Peyer's patch (tissue), 4 donors: ENCODE measurements at regions not wholly inside any gene's neighbourhood (a gene's known extent, or its start where the extent isn't known, plus 50 kb on each side); places are given as distances from the start of the nearest gene placed in this dataset.

Experiments
- DNase-seq, 3 donors: peaks; one replicate each; pipeline ENCODE4 v3.0.0-alpha.2; 2017 to 2019
- H3K27ac ChIP-seq, 4 donors: fragments of 200-600 bp; sonication (generic); one replicate each; pipeline ENCODE4 v1.5.1; 2016 to 2019
- H3K27me3 ChIP-seq, 2 donors: fragments of 200-600 bp; sonication (generic); one replicate each; pipeline ENCODE4 v1.5.1; 2019
- H3K36me3 ChIP-seq, 3 donors: fragments of 200-600 bp; sonication (generic); one replicate each; pipeline ENCODE4 v1.5.1; 2016 to 2019
- H3K4me1 ChIP-seq, 4 donors: fragments of 200-600 bp; sonication (generic); one replicate each; pipeline ENCODE4 v1.5.1; 2016 to 2019
- H3K4me3 ChIP-seq, 4 donors: fragments of 200-600 bp; sonication (generic); 1 replicate in 3 of 4; 2 replicates in 1 of 4; pipeline ENCODE4 v1.5.1; 2016 to 2019; ENCODE audit warnings: mild to moderate bottlenecking in 1 of 4
- H3K9me3 ChIP-seq, 4 donors: fragments of 200-600 bp; sonication (generic); one replicate each; pipeline ENCODE4 v1.5.1; 2016 to 2019; ENCODE audit warnings: mild to moderate bottlenecking in 1 of 4
- POLR2A ChIP-seq, 2 donors: fragments of 450-650 bp; IDR thresholded peaks; one replicate each; pipeline ENCODE4 v1.5.1; 2017; ENCODE audit warnings: antibody characterized with exemption in 2 of 2, mild to moderate bottlenecking in 2 of 2, moderate library complexity in 2 of 2
- TF ChIP-seq, protein P1 (sequence below), 6 experiments: fragments of 450-650 bp in 4 of 6; fragments of 200-600 bp in 2 of 6; sonication (generic) in 1 of 6; IDR thresholded peaks; one replicate each; pipeline ENCODE4 v1.5.1; 2017 to 2019; ENCODE audit warnings: antibody characterized with exemption in 6 of 6, mild to moderate bottlenecking in 3 of 6, moderate library complexity in 1 of 6

DNA sequence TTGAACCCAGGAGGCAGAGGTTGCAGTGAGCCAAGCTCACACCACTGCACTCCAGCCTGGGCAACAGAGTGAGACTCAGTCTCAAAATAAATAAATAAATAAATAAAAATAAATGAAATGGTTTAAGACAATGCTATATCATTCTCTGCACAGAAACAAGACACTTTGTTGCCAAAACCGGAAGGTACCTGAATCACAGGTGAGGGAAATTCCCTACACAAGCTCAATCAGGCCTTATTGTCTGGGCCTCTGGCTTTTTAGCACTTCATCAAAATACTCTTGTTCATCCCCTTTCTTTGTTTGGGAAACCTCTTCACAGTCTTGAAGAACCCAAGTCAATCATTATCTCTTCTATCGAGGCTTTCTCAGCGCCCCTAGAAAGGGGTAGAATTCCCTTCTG, 166.1 kb upstream of the NPSR1 start:
- H3K4me3 ChIP-seq = no peak overlapping the region
- H3K27ac ChIP-seq = no peak overlapping the region
- no peaks in the 10 kb centered on the region for H3K9me3 ChIP-seq
- TF ChIP-seq, protein P1, sequence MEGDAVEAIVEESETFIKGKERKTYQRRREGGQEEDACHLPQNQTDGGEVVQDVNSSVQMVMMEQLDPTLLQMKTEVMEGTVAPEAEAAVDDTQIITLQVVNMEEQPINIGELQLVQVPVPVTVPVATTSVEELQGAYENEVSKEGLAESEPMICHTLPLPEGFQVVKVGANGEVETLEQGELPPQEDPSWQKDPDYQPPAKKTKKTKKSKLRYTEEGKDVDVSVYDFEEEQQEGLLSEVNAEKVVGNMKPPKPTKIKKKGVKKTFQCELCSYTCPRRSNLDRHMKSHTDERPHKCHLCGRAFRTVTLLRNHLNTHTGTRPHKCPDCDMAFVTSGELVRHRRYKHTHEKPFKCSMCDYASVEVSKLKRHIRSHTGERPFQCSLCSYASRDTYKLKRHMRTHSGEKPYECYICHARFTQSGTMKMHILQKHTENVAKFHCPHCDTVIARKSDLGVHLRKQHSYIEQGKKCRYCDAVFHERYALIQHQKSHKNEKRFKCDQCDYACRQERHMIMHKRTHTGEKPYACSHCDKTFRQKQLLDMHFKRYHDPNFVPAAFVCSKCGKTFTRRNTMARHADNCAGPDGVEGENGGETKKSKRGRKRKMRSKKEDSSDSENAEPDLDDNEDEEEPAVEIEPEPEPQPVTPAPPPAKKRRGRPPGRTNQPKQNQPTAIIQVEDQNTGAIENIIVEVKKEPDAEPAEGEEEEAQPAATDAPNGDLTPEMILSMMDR (IDR thresholded peaks at IDR 0.05) = no peak
- TF ChIP-seq POLR2A (IDR thresholded peaks at IDR 0.05) = no peak
- no peaks in the 10 kb centered on the region for H3K27me3 ChIP-seq
- no peaks in the 10 kb centered on the region for H3K4me1 ChIP-seq
- H3K36me3 ChIP-seq = no peaks in the 10 kb centered on the region
- no peak for DNase-seq

DNA sequence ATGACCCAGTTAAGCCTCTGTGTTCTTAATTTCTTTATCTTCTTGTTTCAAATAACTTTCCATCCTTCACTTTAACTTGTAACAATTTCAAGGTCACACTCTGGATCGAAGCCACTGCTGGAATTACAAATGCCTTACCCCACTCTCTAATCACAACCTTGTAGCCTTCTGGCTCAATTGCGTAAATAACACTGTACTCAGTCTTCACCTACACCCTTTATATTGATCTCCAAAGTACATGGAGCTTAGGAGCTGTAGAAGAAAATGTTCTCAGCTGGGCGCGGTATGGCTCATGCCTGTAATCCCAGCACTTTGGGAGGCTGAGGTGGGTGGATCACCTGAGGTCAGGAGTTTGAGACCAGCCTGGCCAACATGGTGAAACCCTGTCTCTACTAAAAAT, 164.3 kb upstream of the NPSR1 start:
- no peak overlapping the region for H3K4me3 ChIP-seq
- H3K36me3 ChIP-seq = no peaks in the 10 kb centered on the region
- no peaks in the 10 kb centered on the region for H3K4me1 ChIP-seq
- H3K9me3 ChIP-seq = no peaks in the 10 kb centered on the region
- H3K27me3 ChIP-seq = no peaks in the 10 kb centered on the region
- no peak overlapping the region for H3K27ac ChIP-seq
- no peak for DNase-seq
- TF ChIP-seq POLR2A (IDR thresholded peaks at IDR 0.05) = no peak
- TF ChIP-seq, protein P1 (IDR thresholded peaks at IDR 0.05) = no peak

DNA sequence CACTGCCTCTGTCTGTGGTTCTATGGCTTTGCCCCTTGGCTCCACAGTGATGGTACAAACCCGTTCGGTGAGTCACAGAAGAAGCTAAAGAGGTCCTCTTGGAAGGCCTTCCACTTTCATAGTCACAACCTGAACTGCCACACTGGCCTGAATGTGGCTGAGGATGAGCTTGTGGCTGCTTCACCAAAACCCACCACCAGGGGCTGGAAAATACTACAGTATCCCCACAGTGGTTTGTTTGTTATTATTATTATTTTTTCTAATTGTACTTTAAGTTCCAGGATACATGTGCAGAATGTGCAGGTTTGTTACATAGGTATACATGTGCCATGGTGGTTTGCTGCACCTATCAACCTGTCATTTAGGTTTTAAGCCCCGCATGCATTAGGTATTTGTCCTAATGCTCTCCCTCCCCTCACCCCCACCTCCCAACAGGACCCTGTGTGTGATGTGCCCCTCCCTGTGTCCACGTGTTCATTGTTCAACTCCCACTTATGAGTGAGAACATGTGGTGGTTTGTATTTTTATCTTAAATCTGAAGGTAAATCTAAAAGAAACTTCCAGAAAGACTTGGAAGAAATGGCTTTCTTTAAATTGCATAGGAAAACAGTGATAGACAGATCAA, 160.8 kb upstream of the NPSR1 start:
- no peak for DNase-seq
- TF ChIP-seq POLR2A (IDR thresholded peaks at IDR 0.05) = no peak
- TF ChIP-seq, protein P1 (IDR thresholded peaks at IDR 0.05) = no peak
- no peak overlapping the region for H3K4me3 ChIP-seq

DNA sequence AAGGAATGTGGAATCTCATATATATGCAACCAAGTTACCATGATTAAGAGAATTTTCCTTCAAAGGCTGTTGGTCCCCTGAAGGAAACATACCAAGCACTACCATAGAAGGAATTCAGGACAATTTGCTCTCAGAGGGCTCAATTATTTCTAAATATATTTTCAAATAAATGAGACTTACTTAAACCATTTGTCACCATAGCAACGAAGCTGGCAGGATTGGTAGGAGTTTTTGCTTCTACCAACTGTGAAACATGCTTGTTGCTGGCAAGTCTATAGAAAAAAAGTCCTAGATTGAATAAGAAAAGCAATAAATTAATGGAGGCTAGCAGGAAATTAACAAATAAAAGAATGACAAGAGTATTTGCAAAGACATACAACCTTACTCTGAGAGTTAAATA, 156.9 kb upstream of the NPSR1 start:
- TF ChIP-seq, protein P1 (IDR thresholded peaks at IDR 0.05) = no peak
- TF ChIP-seq POLR2A (IDR thresholded peaks at IDR 0.05) = no peak

More for the DNA sequence above, 160.8 kb upstream of the NPSR1 start:
- Histone ChIP-seq H3K4me1 (no peaks in the 10 kb centered on the region), H3K36me3 (no peaks in the 10 kb centered on the region), H3K9me3 (no peaks in the 10 kb centered on the region), H3K27ac (no peak overlapping the region), H3K27me3 (no peaks in the 10 kb centered on the region)

GRCh38 chr7:34507191-34507590, 150.8 kb upstream of the NPSR1 start:
- Histone ChIP-seq H3K4me1 (no peaks in the 10 kb centered on the region), H3K27me3 (no peaks in the 10 kb centered on the region), H3K9me3 (no peaks in the 10 kb centered on the region), H3K27ac (no peak overlapping the region), H3K36me3 (no peaks in the 10 kb centered on the region), H3K4me3 (no peak overlapping the region)
- no peak for DNase-seq
- TF ChIP-seq, protein P1 (IDR thresholded peaks at IDR 0.05) = no peak
- no peak for TF ChIP-seq POLR2A (IDR thresholded peaks at IDR 0.05)

More for the DNA sequence above, 156.9 kb upstream of the NPSR1 start:
- Histone ChIP-seq H3K36me3 (no peaks in the 10 kb centered on the region), H3K9me3 (no peaks in the 10 kb centered on the region), H3K4me3 (no peak overlapping the region), H3K27me3 (no peaks in the 10 kb centered on the region), H3K27ac (no peak overlapping the region), H3K4me1 (no peaks in the 10 kb centered on the region)
- DNase-seq = no peak
